ENCODE measurements at regions not wholly inside any gene's neighbourhood (a gene's known extent, or its start where the extent isn't known, plus 50 kb on each side); places are given as distances from the start of the nearest gene placed in this dataset.

DNA sequence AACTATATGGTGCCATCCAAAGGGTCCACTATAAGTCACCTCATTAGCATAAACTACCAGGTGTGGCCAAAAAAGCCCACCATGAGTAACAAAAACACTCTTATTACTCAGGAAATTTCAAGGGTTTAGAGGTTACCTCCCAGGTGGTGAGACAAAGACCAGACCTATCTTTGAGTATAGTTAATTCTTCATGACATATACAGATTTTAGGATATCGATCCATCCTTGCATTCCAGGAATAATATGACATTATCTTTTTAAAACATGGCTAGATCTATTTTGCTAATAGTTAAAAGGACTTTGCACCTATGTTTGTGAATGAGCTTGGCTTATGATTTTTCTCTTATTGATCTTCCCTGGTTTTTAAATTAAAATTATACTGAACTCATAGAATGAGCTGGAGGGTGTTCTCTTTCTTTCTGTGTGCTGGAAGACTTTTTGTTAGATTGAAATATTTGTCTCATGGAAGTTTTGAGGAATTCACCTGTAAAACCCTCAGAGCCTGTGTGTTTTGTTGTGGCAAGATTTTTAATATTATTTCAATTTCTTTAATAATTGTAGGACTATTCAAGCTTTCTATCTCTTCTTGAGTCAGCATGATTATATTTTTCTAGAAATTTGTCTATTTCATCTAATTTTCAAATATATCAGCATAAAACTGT lies 138.7 kb upstream of the SLC45A1 start:
- TF ChIP-seq, protein P1, sequence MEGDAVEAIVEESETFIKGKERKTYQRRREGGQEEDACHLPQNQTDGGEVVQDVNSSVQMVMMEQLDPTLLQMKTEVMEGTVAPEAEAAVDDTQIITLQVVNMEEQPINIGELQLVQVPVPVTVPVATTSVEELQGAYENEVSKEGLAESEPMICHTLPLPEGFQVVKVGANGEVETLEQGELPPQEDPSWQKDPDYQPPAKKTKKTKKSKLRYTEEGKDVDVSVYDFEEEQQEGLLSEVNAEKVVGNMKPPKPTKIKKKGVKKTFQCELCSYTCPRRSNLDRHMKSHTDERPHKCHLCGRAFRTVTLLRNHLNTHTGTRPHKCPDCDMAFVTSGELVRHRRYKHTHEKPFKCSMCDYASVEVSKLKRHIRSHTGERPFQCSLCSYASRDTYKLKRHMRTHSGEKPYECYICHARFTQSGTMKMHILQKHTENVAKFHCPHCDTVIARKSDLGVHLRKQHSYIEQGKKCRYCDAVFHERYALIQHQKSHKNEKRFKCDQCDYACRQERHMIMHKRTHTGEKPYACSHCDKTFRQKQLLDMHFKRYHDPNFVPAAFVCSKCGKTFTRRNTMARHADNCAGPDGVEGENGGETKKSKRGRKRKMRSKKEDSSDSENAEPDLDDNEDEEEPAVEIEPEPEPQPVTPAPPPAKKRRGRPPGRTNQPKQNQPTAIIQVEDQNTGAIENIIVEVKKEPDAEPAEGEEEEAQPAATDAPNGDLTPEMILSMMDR (conservative IDR thresholded peaks at IDR 0.05; ENCODE audit: low read length), result no peak
- no peak for TF ChIP-seq EZH2phosphoT487 (IDR thresholded peaks at IDR 0.05; ENCODE audit: borderline replicate concordance)

Data from Loucy (cell line).